Bronchial epithelial cell (primary cell): ENCODE measurements at regions not wholly inside any gene's neighbourhood (a gene's known extent, or its start where the extent isn't known, plus 50 kb on each side); places are given as distances from the start of the nearest gene placed in this dataset.

Experiments used
- DNase-seq: peaks from one replicate; pipeline ENCODE4 v3.0.0-alpha.2; 2010; ENCODE audit warnings: low read depth
- FAIRE-seq: peaks from 2 replicates; lab custom pipeline; 2011; peaks lifted over from hg19 to GRCh38; lab: Jason Lieb, UNC
- H3K27me3 ChIP-seq: 2 replicates; pipeline ENCODE4 v1.5.1; 2011; ENCODE audit warnings: low read length; ENCODE audit not compliant: control insufficient read depth, insufficient read depth
- H3K36me3 ChIP-seq: 2 replicates; pipeline ENCODE4 v1.5.1; 2011; ENCODE audit warnings: low read length; ENCODE audit not compliant: control insufficient read depth, insufficient read depth
- H3K4me3 ChIP-seq: 2 replicates; pipeline ENCODE4 v1.5.1; 2011; ENCODE audit warnings: mild to moderate bottlenecking, low read depth, low read length, control low read depth
- CTCF ChIP-seq: IDR thresholded peaks from 2 replicates; pipeline ENCODE4 v1.5.1; 2011; ENCODE audit warnings: mild to moderate bottlenecking, moderate library complexity, low read length, control low read depth, inconsistent platforms; ENCODE audit not compliant: insufficient read depth, severe bottlenecking

GRCh38 chr4:163649557-163650091 is 155.1 kb downstream of the TMA16 start:
- FAIRE-seq: no peak
- Histone ChIP-seq H3K27me3 (no peaks in the 10 kb centered on the region), H3K4me3 (no peak overlapping the region), H3K36me3 (no peaks in the 10 kb centered on the region)
- peak; percentile 53 for DNase-seq
- no peak for TF ChIP-seq CTCF

- no peak for FAIRE-seq
- Histone ChIP-seq H3K4me3 (no peak overlapping the region), H3K36me3 (no peaks in the 10 kb centered on the region), H3K27me3 (no peaks in the 10 kb centered on the region)
- no peak for DNase-seq
- TF ChIP-seq CTCF: no peak
Measured at GRCh38 chr4:163651761-163652160, 157.3 kb downstream of the TMA16 start.

GRCh38 chr4:163654621-163655020 is 160.1 kb downstream of the TMA16 start:
- no peak for TF ChIP-seq CTCF

GRCh38 chr4:163660636-163661035 is 166.1 kb downstream of the TMA16 start:
- Histone ChIP-seq H3K4me3 (no peak overlapping the region), H3K27me3 (no peaks in the 10 kb centered on the region), H3K36me3 (no peaks in the 10 kb centered on the region)
- TF ChIP-seq CTCF: no peak
- FAIRE-seq: no peak
- no peak for DNase-seq

More at GRCh38 chr4:163654621-163655020, 160.1 kb downstream of the TMA16 start:
- H3K27me3 ChIP-seq: no peaks in the 10 kb centered on the region
- no peak for DNase-seq
- H3K4me3 ChIP-seq: no peak overlapping the region
- no peak for FAIRE-seq
- H3K36me3 ChIP-seq: no peaks in the 10 kb centered on the region

GRCh38 chr4:163662768-163663167 is 168.3 kb downstream of the TMA16 start:
- Histone ChIP-seq H3K36me3 (no peaks in the 10 kb centered on the region), H3K27me3 (no peaks in the 10 kb centered on the region), H3K4me3 (no peak overlapping the region)
- no peak for TF ChIP-seq CTCF
- DNase-seq (no peak), FAIRE-seq (no peak)
